SK-N-MC (cell line): ENCODE measurements at regions not wholly inside any gene's neighbourhood (a gene's known extent, or its start where the extent isn't known, plus 50 kb on each side); places are given as distances from the start of the nearest gene placed in this dataset.
A peak's percentile ranks its signal among the peaks of the same experiment; 100 is the strongest.

Source experiments
- DNase-seq: peaks from one replicate; pipeline ENCODE4 v3.0.0-alpha.2; 2011; ENCODE audit warnings: low read depth, low spot score
- H3K27ac ChIP-seq: fragments of 200-600 bp; sonication (generic); 2 replicates; pipeline ENCODE4 v1.5.1; 2016; ENCODE audit warnings: mixed run types
- H3K36me3 ChIP-seq: fragments of 200-600 bp; sonication (generic); 2 replicates; pipeline ENCODE4 v1.6.1; 2017; ENCODE audit warnings: antibody characterized with exemption, low read length, mixed read lengths; ENCODE audit not compliant: insufficient read depth
- H3K4me3 ChIP-seq: fragments of 200-600 bp; sonication (generic); 2 replicates; pipeline ENCODE4 v1.5.1; 2016
- H3K9ac ChIP-seq: fragments of 200-600 bp; sonication (generic); 2 replicates; pipeline ENCODE4 v1.8.0; 2017; ENCODE audit warnings: mixed run types, mixed read lengths; ENCODE audit not compliant: insufficient read length
- H3K9me3 ChIP-seq: fragments of 200-600 bp; sonication (generic); 2 replicates; pipeline ENCODE4 v1.6.1; 2017; ENCODE audit warnings: low read depth, mild to moderate bottlenecking, antibody characterized with exemption, low read length, moderate library complexity, mixed read lengths
- EZH2 ChIP-seq: fragments of 200-600 bp; sonication (generic); IDR thresholded peaks from one replicate; pipeline ENCODE4 v1.6.1; 2017; ENCODE audit warnings: antibody characterized with exemption
- FOXP2 ChIP-seq: optimal IDR thresholded peaks from 2 replicates; pipeline ENCODE3; 2011; ENCODE audit warnings: mild to moderate bottlenecking, moderate library complexity; ENCODE audit not compliant: insufficient read depth; ENCODE audit errors: extremely low read length, control extremely low read depth
- POLR2AphosphoS5 ChIP-seq: IDR thresholded peaks from 2 replicates; pipeline ENCODE4 v1.6.1; 2012; ENCODE audit warnings: mild to moderate bottlenecking, low read depth, low read length, borderline replicate concordance

DNA sequence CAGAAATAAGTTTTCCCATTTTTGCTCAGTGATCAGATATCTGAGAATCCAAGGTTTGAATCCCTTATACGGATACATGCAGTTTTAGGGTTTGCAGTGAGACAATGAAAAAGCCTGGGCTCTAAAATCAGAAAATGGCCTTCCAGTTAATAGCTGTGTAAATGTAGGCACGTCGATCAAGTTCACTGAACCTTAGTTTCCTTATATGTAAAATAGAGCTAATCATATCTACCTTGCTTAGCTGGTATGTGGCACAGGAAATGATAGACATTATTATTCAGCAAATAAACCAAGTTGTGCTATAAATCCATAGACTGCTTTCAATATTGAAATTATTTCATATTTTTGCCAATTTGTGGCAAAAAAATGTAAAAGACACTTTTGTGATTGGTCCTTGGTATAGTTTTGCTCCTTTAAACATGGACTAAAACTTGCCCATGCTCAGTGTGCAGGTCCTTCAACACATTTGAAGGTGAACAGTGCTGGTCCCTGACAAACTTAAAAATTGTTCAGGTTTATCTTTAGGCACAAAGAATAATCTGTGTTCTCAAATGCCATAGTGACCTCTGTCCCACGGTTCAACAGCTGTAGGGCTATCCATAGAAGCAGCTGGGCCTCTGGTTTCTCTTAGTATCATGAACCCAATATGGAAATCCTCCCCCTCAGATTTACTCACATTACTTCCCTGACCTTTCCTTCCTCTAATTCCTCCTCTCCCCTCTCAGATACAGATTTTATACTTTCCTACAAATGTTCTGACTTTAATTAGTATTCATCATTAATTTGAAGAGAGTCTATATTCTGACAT is 51.0 kb downstream of the CCDC54 start:
- Histone ChIP-seq H3K27ac (no peak overlapping the region), H3K4me3 (no peak overlapping the region), H3K9me3 (no peaks in the 10 kb centered on the region), H3K36me3 (no peaks in the 10 kb centered on the region), H3K9ac (no peak overlapping the region)
- no peak for DNase-seq
- no peak for TF ChIP-seq POLR2AphosphoS5
- no peak for TF ChIP-seq FOXP2
- no peak for TF ChIP-seq EZH2

DNA sequence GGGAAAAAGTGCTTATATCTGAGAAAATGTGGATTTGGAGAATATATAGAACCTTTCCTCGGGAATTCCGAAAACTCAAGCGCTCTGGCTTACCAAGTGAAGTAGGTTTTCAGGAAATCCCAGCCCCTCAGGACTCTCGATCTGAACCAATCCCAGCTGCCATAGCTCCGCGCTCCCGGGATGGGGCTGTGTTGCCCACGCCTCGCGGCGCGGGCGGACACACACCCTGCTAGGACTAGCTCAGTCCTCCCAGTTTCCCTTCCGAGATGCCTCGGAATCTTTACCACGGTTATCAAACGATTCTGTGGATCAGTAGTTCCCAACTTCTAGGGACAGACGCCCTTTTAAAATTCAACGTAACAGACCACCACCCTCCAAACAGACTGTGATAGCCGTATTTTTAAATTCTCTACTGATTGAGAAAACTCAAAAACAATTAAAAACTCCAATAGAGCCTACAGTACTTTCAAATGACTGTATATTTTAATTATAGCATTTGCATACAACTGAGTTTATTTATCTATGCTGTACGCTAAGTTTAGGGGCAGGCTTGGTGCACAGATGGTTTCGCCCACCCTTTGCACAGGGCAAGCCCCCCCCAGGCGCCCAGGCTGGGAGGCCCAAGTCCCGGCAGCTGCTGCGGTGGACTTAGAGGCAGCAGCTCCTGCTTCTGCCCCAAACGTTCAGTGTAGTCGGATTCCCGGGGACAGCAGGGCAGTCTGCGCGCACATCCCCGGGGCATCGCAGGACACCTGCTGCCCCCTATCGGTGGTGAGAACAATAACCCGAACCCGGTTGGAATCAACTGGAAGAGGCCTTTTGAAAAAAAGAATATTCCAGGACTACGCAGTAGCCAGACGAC is 52.3 kb downstream of the CCDC54 start:
- Histone ChIP-seq H3K36me3 (no peaks in the 10 kb centered on the region), H3K27ac (no peak overlapping the region), H3K4me3 (peak overlapping the region; percentile 75), H3K9ac (peak overlapping the region; percentile 41), H3K9me3 (no peaks in the 10 kb centered on the region)
- TF ChIP-seq EZH2 (no peak), FOXP2 (no peak), POLR2AphosphoS5 (no peak)
- peak; percentile 5 for DNase-seq

DNA sequence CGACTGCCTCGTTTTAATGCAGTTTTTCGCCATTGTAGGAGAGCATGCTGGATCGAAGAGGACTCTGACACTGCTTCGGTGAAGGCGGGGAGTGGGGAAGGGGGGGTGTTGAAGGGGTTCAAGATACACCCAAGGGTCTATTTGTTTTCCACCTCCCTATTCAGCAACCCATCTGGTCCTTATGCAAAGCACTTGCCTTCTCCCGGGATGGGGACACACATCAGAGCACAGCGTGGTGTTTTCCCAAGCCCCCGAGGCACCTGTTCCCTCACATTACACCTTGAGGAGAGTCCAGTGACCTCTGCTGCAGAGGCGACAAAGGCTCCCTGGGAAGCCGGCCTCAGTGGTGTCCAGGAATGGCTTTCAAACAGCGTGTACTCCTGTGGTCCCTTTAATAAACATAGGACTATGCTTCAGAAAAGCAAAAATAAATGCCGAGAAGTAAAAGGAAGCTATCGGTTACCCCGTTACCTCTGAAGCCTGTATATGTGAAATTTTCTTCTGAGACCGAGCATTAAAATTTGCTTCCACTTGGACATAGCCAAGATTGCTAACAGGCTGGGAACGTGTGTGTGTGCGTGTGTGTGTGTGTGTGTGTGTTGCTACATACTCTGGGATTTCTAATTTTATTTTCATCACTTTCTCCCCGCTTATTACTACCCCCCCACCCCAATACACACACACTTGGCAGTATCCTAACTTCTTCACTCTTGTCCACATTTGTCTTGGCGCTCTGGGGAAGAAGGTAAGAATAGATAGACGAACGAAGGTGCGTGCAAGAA is 53.2 kb downstream of the CCDC54 start:
- Histone ChIP-seq H3K9me3 (no peaks in the 10 kb centered on the region), H3K4me3 (peak overlapping the region; percentile 75), H3K36me3 (no peaks in the 10 kb centered on the region), H3K27ac (no peak overlapping the region), H3K9ac (no peak overlapping the region)
- DNase-seq = no peak
- TF ChIP-seq POLR2AphosphoS5 (no peak), EZH2 (no peak), FOXP2 (no peak)

DNA sequence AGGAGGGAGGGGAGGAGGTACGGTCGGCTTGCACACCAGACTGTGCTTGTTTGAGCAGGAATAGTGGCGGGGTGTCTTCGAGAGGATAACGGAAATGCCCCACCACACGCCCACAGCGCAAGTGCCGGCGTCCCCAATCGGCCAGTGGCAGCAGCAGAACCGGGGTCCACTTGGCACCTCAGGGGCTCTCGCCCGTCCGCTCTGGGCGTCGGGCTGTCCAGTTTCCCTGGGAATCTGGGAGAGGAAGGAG is 53.7 kb downstream of the CCDC54 start:
- H3K9me3 ChIP-seq = no peaks in the 10 kb centered on the region
- H3K27ac ChIP-seq = no peak overlapping the region
- H3K36me3 ChIP-seq = no peaks in the 10 kb centered on the region
- no peak overlapping the region for H3K4me3 ChIP-seq
- DNase-seq = no peak
- no peak for TF ChIP-seq POLR2AphosphoS5
- TF ChIP-seq EZH2 = no peak
- no peak for TF ChIP-seq FOXP2
- H3K9ac ChIP-seq = no peak overlapping the region

DNA sequence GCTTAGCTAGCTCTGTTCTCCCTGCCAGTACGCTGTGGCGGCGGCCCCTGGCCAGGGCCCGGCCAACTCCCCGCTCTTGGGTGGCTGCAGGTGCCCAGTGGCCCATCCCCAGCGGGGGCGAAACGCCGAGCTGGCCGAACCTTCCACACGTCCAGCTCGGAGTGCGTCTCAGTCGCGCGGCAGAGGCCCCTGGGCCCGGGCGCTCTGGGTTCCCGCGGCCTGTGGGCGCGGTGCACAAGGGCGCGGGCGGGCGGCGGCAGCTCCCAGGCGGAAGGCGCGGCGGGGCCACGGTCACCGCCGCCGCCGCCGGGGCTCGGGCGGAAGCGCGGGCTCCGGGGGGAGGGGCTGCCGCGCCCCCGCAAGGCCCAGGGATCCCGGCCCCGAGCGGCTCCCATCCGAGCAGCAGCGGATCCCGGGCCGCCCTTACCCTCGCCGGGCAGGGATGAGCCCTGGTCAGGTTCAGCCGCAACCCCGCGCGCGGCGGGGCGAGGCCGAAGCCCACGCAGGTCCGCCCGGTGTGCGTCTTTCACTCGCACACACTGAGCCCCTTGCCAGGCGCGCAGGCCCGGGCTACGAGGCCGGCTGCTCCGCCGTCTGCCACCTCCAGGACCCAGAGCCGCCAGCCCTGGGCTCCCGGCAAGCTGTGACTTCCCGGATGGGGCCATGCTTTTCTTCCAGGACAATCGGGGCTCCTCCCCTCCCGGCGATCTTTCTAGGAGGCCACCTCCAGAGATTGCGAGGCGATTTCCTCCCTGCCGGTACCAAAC is 54.2 kb downstream of the CCDC54 start:
- Histone ChIP-seq H3K4me3 (peak overlapping the region; percentile 76), H3K36me3 (no peaks in the 10 kb centered on the region), H3K27ac (no peak overlapping the region), H3K9me3 (no peaks in the 10 kb centered on the region), H3K9ac (peak overlapping the region; percentile 79)
- DNase-seq = no peak
- TF ChIP-seq POLR2AphosphoS5 (peak; percentile 41; the same call in 1 of the 2 replicates), EZH2 (no peak), FOXP2 (no peak)

GRCh38 chr3:107432013-107432515 is 54.8 kb downstream of the CCDC54 start:
- H3K9ac ChIP-seq = peak overlapping the region; percentile 79
- TF ChIP-seq FOXP2 (no peak), EZH2 (no peak), POLR2AphosphoS5 (no peak)
- H3K27ac ChIP-seq = no peak overlapping the region
- H3K9me3 ChIP-seq = no peaks in the 10 kb centered on the region
- H3K36me3 ChIP-seq = no peaks in the 10 kb centered on the region
- H3K4me3 ChIP-seq = peak overlapping the region; percentile 76
- no peak for DNase-seq

DNA sequence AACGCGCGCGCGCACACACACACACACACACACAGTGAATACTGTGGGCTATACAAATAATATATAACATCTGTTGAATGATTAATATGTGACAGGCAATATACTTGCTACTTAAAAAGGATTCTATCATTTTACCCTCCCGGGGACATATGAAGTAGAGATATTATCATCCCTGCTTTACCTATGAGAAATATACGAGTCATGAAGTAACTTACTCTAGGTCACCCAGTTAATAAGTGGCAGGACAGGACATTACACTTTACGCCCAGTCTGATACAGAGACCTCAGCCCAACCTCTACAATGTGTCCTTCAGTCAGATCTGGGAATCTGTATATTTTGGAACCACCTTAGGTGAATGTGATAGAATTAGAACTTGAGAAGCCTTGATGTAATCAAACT is 55.4 kb downstream of the CCDC54 start:
- no peak overlapping the region for H3K4me3 ChIP-seq
- no peak for TF ChIP-seq FOXP2
- TF ChIP-seq EZH2 = no peak
- TF ChIP-seq POLR2AphosphoS5 = no peak
- H3K36me3 ChIP-seq = no peaks in the 10 kb centered on the region
- no peak overlapping the region for H3K9ac ChIP-seq
- DNase-seq = no peak
- no peaks in the 10 kb centered on the region for H3K9me3 ChIP-seq
- no peak overlapping the region for H3K27ac ChIP-seq

DNA sequence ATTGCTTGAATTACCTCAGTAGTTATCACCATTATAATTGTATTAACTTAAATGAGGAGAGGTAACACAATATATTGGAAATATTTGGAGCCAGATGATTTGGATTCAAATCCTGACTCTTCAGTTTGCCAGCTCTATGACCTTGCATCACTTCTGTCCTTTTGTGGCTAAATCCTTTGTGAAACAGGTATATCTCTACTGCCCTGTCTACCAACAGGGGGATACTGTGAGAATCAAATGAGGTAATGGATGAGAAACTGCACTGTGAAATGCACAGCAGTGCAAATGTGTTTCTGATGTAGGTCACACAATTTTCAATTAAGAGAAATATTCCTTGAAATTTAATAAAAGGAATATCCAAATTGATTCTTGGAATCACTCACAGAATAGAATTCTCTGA is 58.8 kb downstream of the CCDC54 start:
- H3K36me3 ChIP-seq = no peaks in the 10 kb centered on the region
- H3K9ac ChIP-seq = no peak overlapping the region
- TF ChIP-seq EZH2 (no peak), FOXP2 (no peak), POLR2AphosphoS5 (no peak)
- H3K27ac ChIP-seq = no peak overlapping the region
- no peak for DNase-seq
- no peaks in the 10 kb centered on the region for H3K9me3 ChIP-seq
- no peak overlapping the region for H3K4me3 ChIP-seq
